ENCODE measurements at regions not wholly inside any gene's neighbourhood (a gene's known extent, or its start where the extent isn't known, plus 50 kb on each side); places are given as distances from the start of the nearest gene placed in this dataset.

- TF ChIP-seq MAX (IDR thresholded peaks at IDR 0.05; ENCODE audit: insufficient read depth, insufficient read length) (no peak), GATA2 (IDR thresholded peaks at IDR 0.05; ENCODE audit: insufficient read depth, insufficient read length, low read depth, low read length) (no peak), MYC (IDR thresholded peaks at IDR 0.05; ENCODE audit: low read depth, low read length) (no peak), EZH2 (IDR thresholded peaks at IDR 0.05; ENCODE audit: borderline replicate concordance, low read depth, low read length, severe bottlenecking) (no peak), POLR2AphosphoS5 (IDR thresholded peaks at IDR 0.05; ENCODE audit: insufficient read depth, low read depth, low read length) (no peak), CTCF (IDR thresholded peaks at IDR 0.05; ENCODE audit: extremely low read depth in 1 of 2, insufficient read depth in 1 of 2, low read depth in 1 of 2, low read length in 2 of 2) (no peak), POLR2A (IDR thresholded peaks at IDR 0.05; ENCODE audit: low read depth, low read length) (no peak), FOS (IDR thresholded peaks at IDR 0.05; ENCODE audit: borderline replicate concordance, insufficient read depth, low read length) (no peak), JUN (IDR thresholded peaks at IDR 0.05; ENCODE audit: borderline replicate concordance, insufficient read depth, insufficient read length, low read depth) (no peak)
- Histone ChIP-seq H3K4me3 (replicated peaks in 1 of 3; ENCODE audit: insufficient read depth in 1 of 3, low read depth in 1 of 3, low read length in 3 of 3) (no peak overlapping the region), H3K9me1 (replicated peaks; ENCODE audit: control insufficient read depth, extremely low read depth, insufficient read depth, low read length) (no peaks in the 10 kb centered on the region), H3K79me2 (ENCODE audit: control insufficient read depth, insufficient read depth, low read length) (no peaks in the 10 kb centered on the region), H3K4me2 (ENCODE audit: insufficient read depth, low read length) (no peak overlapping the region), H3K27ac (ENCODE audit: insufficient read depth, low read depth, low read length) (no peak overlapping the region), H2AFZ (ENCODE audit: low read depth, low read length) (no peak overlapping the region), H3K9ac (replicated peaks; ENCODE audit: extremely low read depth, insufficient read depth, low read length) (no peak overlapping the region), H4K20me1 (replicated peaks; ENCODE audit: control insufficient read depth, extremely low read depth, insufficient read depth, low read length) (no peaks in the 10 kb centered on the region), H3K4me1 (ENCODE audit: control insufficient read depth, extremely low read depth, insufficient read depth, low read length) (no peaks in the 10 kb centered on the region), H3K9me3 (replicated peaks; ENCODE audit: control insufficient read depth, insufficient read depth, low read length) (no peaks in the 10 kb centered on the region), H3K36me3 (ENCODE audit: control insufficient read depth in 2 of 2, extremely low read depth in 1 of 2, insufficient read depth in 2 of 2, low read length in 2 of 2) (no peaks in the 10 kb centered on the region), H3K27me3 (ENCODE audit: control insufficient read depth in 2 of 2, insufficient read depth in 2 of 2, low read length in 2 of 2) (no peaks in the 10 kb centered on the region)
- ChIA-PET CTCF (no interaction called here), POLR2A (no interaction called here)
- no peak for FAIRE-seq
- dilution Hi-C loops (cut with MboI; ENCODE audit: extremely low pct_ligation_motif_present, low sequenced_read_pairs) (no loop called here), intact Hi-C loops (cut with micrococcal nuclease) (no loop called here)
- no TSS peak for BruUV-seq (replicated peaks)
- no peak for DNase-seq (ENCODE audit: low read depth, low spot score)
Measured at GRCh38 chr2:186302263-186302662, 183.8 kb upstream of the ZC3H15 start.

Measured in endothelial cell of umbilical vein (primary cell).